Dedifferentiated amniotic fluid mesenchymal stem cell (primary cell): ENCODE measurements at regions not wholly inside any gene's neighbourhood (a gene's known extent, or its start where the extent isn't known, plus 50 kb on each side); places are given as distances from the start of the nearest gene placed in this dataset.

Source experiments
- DNase-seq: peaks from one replicate; pipeline ENCODE4 v3.0.0-alpha.2; 2016; ENCODE audit errors: extremely low spot score

DNA sequence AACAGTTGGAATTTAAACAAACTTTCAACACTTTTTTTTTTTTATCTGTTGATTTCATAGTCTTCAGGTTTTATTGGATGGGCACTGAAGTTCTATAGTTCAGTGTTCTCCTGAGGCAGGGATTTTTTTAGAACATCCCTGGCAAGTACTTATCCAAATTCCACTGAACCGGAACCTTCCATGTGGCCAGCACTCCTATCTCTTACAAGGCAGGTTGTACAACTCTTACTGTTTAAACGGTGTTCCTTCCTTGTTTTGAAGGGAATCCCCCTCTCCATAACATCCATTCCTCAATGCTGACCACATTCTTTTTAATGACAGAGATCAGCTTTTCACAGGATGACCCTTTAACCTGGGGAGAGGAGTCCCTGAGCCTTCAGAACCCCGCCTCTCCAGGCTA lies 238.9 kb upstream of the CTBP2 start:
- no peak for DNase-seq

- no peak for DNase-seq
These were observed 237.9 kb upstream of the CTBP2 start for GRCh38 chr10:125398270-125398669.

- DNase-seq = no peak
These were observed 237.2 kb upstream of the CTBP2 start for GRCh38 chr10:125397608-125398007.

DNA sequence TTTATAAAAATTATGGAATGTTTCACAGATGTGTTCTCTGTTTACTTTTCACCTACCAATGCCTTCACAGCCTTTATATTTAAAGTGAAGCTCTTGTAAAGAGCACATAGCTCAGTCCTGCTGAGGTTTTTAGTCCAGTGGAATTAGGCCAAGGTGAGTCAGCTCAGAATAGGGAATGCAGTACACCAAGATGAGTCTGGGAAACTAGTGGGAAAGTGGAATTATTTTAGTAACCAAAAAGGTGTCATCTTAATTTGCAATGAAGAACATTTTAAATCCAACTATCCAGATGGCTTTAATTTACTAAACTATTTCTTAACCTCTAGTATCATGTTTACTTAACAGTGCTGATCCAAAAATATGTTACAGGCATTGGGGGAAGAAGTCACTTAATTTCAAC lies 236.3 kb upstream of the CTBP2 start:
- DNase-seq = no peak

- DNase-seq = no peak
These were observed 232.2 kb upstream of the CTBP2 start for GRCh38 chr10:125392609-125393008.

GRCh38 chr10:125392154-125392553 lies 231.8 kb upstream of the CTBP2 start:
- no peak for DNase-seq

GRCh38 chr10:125389648-125390047 lies 229.3 kb upstream of the CTBP2 start:
- no peak for DNase-seq

DNA sequence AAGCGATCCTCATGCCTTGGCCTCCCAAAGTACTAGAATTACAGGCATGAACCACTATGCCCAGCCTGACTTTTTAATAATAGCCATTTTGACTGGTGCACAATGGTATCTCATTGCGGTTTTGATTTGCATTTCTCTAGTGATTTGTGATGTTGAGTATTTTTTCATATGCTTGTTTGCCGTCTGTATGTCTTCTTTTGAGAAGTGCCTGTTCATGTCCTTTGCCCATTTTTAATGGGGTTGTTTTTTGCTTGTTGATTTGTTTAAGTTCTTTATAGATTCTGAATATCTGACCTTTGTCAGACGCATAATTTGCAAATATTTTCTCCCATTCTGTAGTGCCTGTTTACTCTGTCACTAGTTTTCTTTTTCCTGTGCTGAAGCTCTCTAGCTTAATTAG lies 219.2 kb upstream of the CTBP2 start:
- DNase-seq = no peak

- DNase-seq = no peak
These were observed 217.0 kb upstream of the CTBP2 start for GRCh38 chr10:125377368-125377767.

DNA sequence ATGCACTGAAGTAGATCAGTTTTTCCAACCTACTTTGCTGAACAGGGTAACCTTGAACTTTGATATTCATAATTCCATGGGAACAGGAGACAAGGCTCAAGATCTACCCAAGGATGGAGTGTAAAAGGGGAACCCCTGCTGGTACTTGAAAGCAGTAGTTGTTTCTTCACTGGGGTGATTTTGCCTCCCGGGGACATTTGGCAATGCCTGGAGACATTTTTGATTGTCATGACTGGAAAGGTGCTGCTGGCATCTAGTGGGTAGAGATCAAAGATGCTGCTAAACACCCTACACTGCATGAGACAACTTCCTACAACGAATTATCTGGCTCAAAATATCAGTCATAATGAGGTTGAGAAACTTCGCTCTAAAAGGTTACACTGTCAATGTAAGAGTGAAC lies 214.8 kb upstream of the CTBP2 start:
- no peak for DNase-seq

DNA sequence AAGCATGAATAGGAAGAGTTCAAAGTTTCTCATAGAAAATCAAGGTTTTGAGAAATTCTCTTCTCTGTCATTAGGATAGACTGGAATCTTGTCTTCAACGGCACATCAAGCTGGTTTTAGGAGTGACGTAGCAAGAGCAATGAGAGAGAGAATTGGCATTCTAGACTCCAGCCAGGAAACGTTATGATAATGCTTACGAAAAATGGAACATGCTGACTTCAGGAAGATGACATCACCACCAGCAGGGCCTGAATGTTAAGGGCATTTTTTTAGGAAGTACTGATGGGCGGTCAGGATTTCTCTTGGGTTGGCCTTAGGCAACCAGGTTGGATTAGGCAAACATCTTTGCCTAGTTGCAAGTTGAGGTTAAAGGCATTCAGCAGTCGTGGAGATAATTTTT lies 213.2 kb upstream of the CTBP2 start:
- DNase-seq = no peak

- no peak for DNase-seq
These were observed 210.2 kb upstream of the CTBP2 start for GRCh38 chr10:125370578-125370977.

DNA sequence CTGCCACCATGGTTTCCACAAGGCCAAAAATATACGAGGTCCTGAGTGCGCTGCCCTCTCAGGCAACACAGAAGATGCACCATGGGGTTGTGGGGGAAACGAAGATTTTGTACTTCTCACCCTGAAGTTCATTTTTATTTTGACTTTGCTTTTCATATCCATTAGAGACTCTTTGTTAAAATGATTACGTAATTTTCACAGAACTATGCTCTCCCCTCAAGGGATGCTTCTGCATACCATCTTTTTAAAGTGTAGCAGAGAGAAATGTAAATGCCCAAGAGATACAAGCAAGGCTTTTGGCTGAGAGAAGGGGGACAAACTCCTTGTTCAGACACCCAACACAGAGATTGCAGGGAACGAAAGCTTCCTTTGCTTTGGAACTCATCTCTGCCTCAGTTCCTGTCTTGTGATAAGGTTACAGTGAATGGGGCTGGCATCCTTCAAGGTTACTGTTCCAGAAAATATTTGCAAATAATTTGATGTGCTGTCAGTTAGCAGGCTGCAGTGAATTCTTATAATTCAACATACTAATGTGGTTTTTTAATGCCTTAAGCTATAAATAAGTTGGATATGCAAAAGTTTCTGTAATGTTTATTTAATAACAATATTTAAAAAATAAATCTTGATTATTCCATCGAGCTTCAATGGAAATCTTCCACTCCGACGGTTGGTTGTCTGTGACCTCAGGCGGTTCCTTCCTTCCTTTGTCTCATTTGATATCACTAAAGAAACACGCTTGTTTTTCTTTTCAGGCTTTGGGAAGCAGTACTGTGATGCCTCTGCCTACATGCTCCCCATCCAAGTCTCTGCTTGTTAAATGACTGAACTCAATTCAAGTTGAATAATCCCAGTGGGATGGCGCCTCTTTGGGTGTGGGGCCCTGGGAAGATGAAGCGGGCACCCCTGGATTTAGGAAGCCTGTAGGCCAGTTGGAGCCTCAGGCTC lies 209.3 kb upstream of the CTBP2 start:
- DNase-seq = no peak

DNA sequence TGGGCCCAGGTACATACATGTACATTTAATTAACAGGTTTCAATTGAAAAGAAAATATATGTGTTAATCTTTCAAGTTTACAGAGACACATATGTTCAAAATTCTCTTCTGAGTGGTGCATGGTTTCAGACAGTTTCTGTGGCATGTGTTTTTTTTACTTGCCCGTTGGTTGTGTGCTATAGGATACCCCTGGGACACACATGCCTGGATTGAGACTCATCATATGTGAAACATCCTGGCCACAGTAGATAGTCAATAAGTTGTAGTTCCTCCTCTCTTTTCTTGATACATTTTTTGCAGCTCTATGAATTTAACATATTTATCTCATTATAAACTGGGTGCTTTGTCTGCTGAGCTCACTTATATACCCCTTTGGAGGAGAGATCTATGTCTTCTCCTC lies 207.8 kb upstream of the CTBP2 start:
- no peak for DNase-seq

- DNase-seq = no peak
These were observed 203.4 kb upstream of the CTBP2 start for GRCh38 chr10:125363791-125364190.

GRCh38 chr10:125362950-125363349 lies 202.6 kb upstream of the CTBP2 start:
- no peak for DNase-seq

- no peak for DNase-seq
These were observed 199.0 kb upstream of the CTBP2 start for GRCh38 chr10:125359401-125359800.

DNA sequence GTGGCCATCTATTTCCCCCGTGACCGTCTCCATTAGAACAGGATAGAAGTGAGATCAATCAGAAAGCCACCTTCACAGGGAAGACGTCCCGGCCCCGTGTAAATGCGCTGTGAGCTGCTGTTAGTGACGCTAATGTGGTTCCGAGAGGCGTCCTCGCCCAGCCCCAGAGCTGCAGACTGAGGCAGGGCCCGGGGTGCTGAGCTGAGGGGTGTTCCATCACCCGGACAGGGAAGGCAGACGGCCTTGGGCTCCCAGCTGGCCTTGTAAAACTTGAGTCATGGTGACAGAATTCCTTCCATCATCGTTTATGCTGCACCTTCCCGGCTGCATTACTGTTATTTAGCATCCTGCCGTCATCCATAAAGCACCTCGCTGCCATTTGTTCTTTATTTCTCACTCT lies 195.3 kb upstream of the CTBP2 start:
- DNase-seq = no peak

DNA sequence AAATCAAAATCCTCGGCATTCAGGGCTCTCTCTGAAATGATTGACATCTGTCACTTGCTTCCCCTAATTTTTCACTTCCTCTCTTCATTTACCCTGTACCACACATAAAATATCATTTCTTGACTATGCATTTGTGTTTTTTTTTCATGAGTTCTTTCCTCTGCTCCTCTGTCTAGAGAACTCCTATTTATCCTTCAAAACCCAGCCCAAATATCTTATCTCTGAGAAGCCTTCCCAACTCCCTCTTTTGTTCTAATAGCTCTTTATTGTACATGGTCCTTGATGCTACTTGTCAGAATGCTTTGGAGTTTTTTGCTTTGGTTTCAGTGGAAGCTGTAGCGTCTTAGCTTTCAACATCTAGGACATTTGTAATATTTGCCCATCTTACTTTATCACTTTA lies 190.2 kb upstream of the CTBP2 start:
- DNase-seq = no peak

GRCh38 chr10:125348536-125348935 lies 188.2 kb upstream of the CTBP2 start:
- DNase-seq = no peak

DNA sequence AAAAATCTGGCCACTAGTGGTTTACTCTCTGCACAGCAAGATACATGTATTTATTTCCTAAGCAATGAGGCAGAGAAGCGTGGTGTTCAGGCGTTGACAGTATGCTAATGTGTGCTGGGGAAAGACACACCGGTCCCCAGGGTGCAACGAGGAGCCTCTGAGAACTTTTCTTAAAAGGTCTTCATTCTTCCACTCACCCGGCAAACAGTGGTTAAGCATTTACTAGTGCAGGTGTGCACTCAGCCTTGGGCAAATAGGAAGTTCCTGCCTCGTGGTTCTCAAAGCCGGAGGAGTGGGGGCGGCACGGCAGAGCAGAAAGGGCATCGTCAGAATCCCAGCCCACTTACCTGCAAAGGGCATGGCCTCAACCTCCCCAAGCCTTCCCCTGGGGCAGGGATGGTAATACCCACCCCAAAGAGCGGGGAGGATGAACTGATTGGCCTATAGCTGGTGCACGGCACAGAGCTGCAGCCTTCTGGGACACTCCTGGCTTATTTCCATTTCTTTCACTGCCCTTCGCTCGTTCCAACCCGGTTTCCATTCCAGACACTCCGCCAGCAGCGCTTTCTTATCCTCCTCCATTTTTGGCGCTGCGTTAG lies 184.3 kb upstream of the CTBP2 start:
- DNase-seq = no peak

GRCh38 chr10:125343983-125344382 lies 183.6 kb upstream of the CTBP2 start:
- DNase-seq = no peak

DNA sequence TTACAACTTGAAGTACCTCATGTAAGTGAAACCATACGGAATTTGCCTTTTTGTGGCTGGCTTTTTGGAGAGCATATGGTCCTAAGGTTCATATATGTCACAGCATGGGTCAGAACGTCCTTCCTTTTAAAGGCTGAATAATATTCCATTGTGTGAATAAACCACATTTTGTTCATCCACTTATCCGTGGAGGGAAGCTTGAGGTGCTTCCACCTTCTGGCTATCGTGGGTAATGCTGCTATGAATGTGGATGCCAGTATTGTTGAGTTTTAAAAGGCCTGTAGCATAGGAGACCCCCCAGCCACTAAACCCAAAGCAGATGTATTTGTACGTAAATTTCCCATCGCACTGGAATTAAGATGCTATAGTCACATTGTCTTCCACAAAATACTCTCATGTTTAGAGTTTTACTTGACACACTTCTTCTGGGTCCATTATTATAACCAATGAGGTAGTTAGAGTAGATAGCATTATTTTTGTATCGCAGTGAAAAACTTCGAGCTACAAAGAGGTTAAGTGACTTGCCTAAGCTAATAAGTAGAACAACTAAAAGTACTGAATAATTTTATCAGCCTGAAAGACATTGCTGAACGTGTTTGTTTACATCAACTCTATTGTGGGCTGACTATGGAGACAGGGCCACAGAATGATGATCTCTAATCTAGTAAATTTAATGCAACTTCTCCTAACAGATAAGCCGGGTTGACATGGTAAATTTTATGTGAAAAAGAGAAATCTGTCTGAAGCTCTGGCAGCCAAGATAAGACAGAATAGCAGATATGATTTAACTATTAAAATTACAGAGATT lies 183.0 kb upstream of the CTBP2 start:
- no peak for DNase-seq
